ENCODE measurements at regions not wholly inside any gene's neighbourhood (a gene's known extent, or its start where the extent isn't known, plus 50 kb on each side); places are given as distances from the start of the nearest gene placed in this dataset.

DNA sequence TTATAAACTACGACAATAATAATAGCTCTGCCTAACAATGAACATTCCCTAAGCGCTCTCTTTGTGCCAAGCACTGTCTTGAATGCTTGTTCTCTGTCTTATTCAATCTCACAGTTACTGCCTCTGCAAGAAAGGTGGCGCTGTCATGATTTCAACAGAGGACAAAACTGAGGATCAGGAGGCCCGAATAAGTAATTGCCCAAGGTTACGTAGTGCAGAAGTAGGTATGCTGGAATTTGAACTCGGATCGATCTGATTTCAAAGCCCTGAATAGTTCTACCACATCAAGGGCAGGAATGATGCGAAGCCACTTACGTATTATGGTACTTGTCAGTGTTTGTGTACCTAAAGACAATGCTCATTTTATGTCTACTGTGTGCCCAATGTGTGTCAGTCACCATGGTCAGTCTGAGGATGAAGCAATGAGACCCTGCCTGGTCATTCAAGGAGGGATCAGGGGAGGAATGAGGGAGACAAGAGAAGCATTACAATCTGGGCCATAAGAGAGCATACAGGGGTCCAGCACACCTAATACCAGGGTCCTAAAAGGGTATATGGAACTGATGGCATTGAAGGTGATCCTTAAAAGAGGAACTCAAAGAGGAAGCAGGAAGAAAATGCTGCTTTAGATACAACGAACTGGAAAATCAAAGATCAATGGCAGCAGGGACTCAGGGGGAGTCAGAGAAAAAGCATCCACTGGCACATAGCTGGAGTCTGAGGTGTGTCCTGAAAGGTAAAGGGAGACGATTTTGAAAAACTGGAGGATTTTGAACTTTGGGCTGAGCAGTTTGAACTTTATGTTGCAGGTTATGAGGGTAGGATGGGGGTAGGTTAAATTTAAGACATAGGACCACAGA, 389.2 kb downstream of the PLPP3 start (continued):
- TF ChIP-seq CENPT (CRISPR knock-in tag; IDR thresholded peaks at IDR 0.05; ENCODE audit: low read depth) = no peak
- TF ChIP-seq, protein P1, sequence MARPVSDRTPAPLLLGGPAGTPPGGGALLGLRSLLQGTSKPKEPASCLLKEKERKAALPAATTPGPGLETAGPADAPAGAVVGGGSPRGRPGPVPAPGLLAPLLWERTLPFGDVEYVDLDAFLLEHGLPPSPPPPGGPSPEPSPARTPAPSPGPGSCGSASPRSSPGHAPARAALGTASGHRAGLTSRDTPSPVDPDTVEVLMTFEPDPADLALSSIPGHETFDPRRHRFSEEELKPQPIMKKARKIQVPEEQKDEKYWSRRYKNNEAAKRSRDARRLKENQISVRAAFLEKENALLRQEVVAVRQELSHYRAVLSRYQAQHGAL (CRISPR knock-in tag; IDR thresholded peaks at IDR 0.05; ENCODE audit: not compliant biosample characterization) = no peak
- no peak; the same call in 1 of the 2 replicates for TF ChIP-seq ZNF160 (CRISPR knock-in tag; IDR thresholded peaks at IDR 0.05)
- TF ChIP-seq ZNF451 (CRISPR knock-in tag; IDR thresholded peaks at IDR 0.05) = no peak
- TF ChIP-seq ZNF260 (CRISPR knock-in tag; IDR thresholded peaks at IDR 0.05; ENCODE audit: borderline replicate concordance, low read depth) = no peak
- peak; percentile 71; the same call in 1 of the 2 replicates for TF ChIP-seq SIX1 (CRISPR knock-in tag; IDR thresholded peaks at IDR 0.05; ENCODE audit: borderline replicate concordance)
- TF ChIP-seq NR2C2 (CRISPR knock-in tag; IDR thresholded peaks at IDR 0.05; ENCODE audit: borderline replicate concordance) = peak; percentile 83
- TF ChIP-seq, protein P2, sequence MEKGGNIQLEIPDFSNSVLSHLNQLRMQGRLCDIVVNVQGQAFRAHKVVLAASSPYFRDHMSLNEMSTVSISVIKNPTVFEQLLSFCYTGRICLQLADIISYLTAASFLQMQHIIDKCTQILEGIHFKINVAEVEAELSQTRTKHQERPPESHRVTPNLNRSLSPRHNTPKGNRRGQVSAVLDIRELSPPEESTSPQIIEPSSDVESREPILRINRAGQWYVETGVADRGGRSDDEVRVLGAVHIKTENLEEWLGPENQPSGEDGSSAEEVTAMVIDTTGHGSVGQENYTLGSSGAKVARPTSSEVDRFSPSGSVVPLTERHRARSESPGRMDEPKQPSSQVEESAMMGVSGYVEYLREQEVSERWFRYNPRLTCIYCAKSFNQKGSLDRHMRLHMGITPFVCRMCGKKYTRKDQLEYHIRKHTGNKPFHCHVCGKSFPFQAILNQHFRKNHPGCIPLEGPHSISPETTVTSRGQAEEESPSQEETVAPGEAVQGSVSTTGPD (CRISPR knock-in tag; IDR thresholded peaks at IDR 0.05) = no peak
- TF ChIP-seq, protein P3, sequence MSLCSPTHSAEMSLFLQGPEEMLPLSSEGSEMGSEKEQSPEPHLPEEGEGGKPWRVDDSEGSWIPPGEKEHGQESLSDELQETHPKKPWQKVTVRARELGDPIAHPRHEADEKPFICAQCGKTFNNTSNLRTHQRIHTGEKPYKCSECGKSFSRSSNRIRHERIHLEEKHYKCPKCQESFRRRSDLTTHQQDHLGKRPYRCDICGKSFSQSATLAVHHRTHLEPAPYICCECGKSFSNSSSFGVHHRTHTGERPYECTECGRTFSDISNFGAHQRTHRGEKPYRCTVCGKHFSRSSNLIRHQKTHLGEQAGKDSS (CRISPR knock-in tag; IDR thresholded peaks at IDR 0.05; ENCODE audit: borderline replicate concordance, low read depth) = 0 out of 2 replicates have a peak, but pooled peaks have one; percentile 84
- TF ChIP-seq, protein P4, sequence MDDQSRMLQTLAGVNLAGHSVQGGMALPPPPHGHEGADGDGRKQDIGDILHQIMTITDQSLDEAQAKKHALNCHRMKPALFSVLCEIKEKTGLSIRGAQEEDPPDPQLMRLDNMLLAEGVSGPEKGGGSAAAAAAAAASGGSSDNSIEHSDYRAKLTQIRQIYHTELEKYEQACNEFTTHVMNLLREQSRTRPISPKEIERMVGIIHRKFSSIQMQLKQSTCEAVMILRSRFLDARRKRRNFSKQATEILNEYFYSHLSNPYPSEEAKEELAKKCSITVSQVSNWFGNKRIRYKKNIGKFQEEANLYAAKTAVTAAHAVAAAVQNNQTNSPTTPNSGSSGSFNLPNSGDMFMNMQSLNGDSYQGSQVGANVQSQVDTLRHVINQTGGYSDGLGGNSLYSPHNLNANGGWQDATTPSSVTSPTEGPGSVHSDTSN (CRISPR knock-in tag; IDR thresholded peaks at IDR 0.05; ENCODE audit: borderline replicate concordance) = no peak
- peak; percentile 59; the same call in 1 of the 2 replicates for TF ChIP-seq RFXAP (CRISPR knock-in tag; IDR thresholded peaks at IDR 0.05; ENCODE audit: borderline replicate concordance)
- no peak for TF ChIP-seq ZNF709 (CRISPR knock-in tag; IDR thresholded peaks at IDR 0.05)
- TF ChIP-seq ZMYM4 (CRISPR knock-in tag; IDR thresholded peaks at IDR 0.05) = peak; percentile 90
- no peak for TF ChIP-seq EEA1 (CRISPR knock-in tag; IDR thresholded peaks at IDR 0.05; ENCODE audit: borderline replicate concordance)
- TF ChIP-seq ZNF337 (CRISPR knock-in tag; IDR thresholded peaks at IDR 0.05; ENCODE audit: borderline replicate concordance, low read depth) = no peak; the same call in 1 of the 2 replicates
- no peak for TF ChIP-seq SCMH1 (CRISPR knock-in tag; IDR thresholded peaks at IDR 0.05; ENCODE audit: borderline replicate concordance)
- TF ChIP-seq ZBTB21 (CRISPR knock-in tag; IDR thresholded peaks at IDR 0.05) = peak; percentile 89
- TF ChIP-seq, protein P5, sequence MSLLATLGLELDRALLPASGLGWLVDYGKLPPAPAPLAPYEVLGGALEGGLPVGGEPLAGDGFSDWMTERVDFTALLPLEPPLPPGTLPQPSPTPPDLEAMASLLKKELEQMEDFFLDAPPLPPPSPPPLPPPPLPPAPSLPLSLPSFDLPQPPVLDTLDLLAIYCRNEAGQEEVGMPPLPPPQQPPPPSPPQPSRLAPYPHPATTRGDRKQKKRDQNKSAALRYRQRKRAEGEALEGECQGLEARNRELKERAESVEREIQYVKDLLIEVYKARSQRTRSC (CRISPR knock-in tag; IDR thresholded peaks at IDR 0.05; ENCODE audit: low read depth) = 0 out of 2 replicates have a peak, but pooled peaks have one; percentile 58
- TF ChIP-seq TRIM24 (CRISPR knock-in tag; IDR thresholded peaks at IDR 0.05) = 0 out of 2 replicates have a peak, but pooled peaks have one; percentile 54
- no peak for TF ChIP-seq DR1 (CRISPR knock-in tag; IDR thresholded peaks at IDR 0.05)
- TF ChIP-seq, protein P6, sequence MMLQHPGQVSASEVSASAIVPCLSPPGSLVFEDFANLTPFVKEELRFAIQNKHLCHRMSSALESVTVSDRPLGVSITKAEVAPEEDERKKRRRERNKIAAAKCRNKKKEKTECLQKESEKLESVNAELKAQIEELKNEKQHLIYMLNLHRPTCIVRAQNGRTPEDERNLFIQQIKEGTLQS (CRISPR knock-in tag; IDR thresholded peaks at IDR 0.05) = peak; percentile 61
- TF ChIP-seq ZNF24 (IDR thresholded peaks at IDR 0.05) = no peak
- TF ChIP-seq AGO1 (IDR thresholded peaks at IDR 0.05; ENCODE audit: low read depth, low read length, poor library complexity, severe bottlenecking) = no peak
- peak; percentile 89 for TF ChIP-seq KAT8 (CRISPR knock-in tag; IDR thresholded peaks at IDR 0.05)
